ENCODE measurements at regions not wholly inside any gene's neighbourhood (a gene's known extent, or its start where the extent isn't known, plus 50 kb on each side); places are given as distances from the start of the nearest gene placed in this dataset.

- Histone ChIP-seq H3K79me2 (ENCODE audit: insufficient read depth, low read length) (no peaks in the 10 kb centered on the region), H3K9ac (ENCODE audit: insufficient read depth, low read depth, low read length) (no peak overlapping the region), H3K4me3 (replicated peaks in 1 of 3; ENCODE audit: insufficient read depth in 1 of 3, low read depth in 2 of 3, low read length in 3 of 3) (no peak overlapping the region), H2AFZ (ENCODE audit: low read length) (no peak overlapping the region), H3K27ac (ENCODE audit: extremely low read length, insufficient read depth, low read length) (no peak overlapping the region), H3K4me1 (ENCODE audit: insufficient read depth, low read length) (no peaks in the 10 kb centered on the region), H4K20me1 (ENCODE audit: insufficient read depth, low read length) (no peaks in the 10 kb centered on the region), H3K36me3 (replicated peaks in 1 of 2; ENCODE audit: control insufficient read depth in 1 of 2, insufficient read depth in 2 of 2, low read length in 2 of 2) (no peaks in the 10 kb centered on the region), H3K27me3 (ENCODE audit: control insufficient read depth in 1 of 2, insufficient read depth in 2 of 2, low read length in 2 of 2) (no peaks in the 10 kb centered on the region), H3K9me3 (ENCODE audit: low read length) (no peaks in the 10 kb centered on the region), H3K4me2 (ENCODE audit: low read depth, low read length) (no peak overlapping the region)
- in situ Hi-C loops (cut with HindIII; ENCODE audit: extremely low pct_ligation_motif_present, low pct_unique_long_range_greater_than_20kb): no loop called here
- intact Hi-C loops (cut with micrococcal nuclease; ENCODE audit: unreplicated experiment): no loop called here
- no peak for FAIRE-seq
- no TSS peak for BruUV-seq (replicated peaks)
- DNase-seq (ENCODE audit: low spot score): no peak
- ChIA-PET CTCF (ENCODE audit: low intra/inter-chr PET ratio, low total read pairs) (no interaction called here), POLR2A (no interaction called here)
- no peak for ATAC-seq
- TF ChIP-seq MED1 (CRISPR knock-in tag; IDR thresholded peaks at IDR 0.05) (no peak), STAG1 (CRISPR knock-in tag; IDR thresholded peaks at IDR 0.05) (no peak), REL (CRISPR knock-in tag; conservative IDR thresholded peaks at IDR 0.05) (no peak), ZNF496 (CRISPR knock-in tag; IDR thresholded peaks at IDR 0.05; ENCODE audit: insufficient replicate concordance) (no peak), TCF12 (IDR thresholded peaks at IDR 0.05) (no peak), TCF12 (CRISPR knock-in tag; IDR thresholded peaks at IDR 0.05) (no peak), PPARG (CRISPR knock-in tag; conservative IDR thresholded peaks at IDR 0.05) (no peak), ZNF878 (CRISPR knock-in tag; IDR thresholded peaks at IDR 0.05) (no peak), MAFK (conservative IDR thresholded peaks at IDR 0.05 in 1 of 2, IDR thresholded peaks at IDR 0.05 in 1 of 2; ENCODE audit: low read length in 2 of 2) (no peak), RBFOX2 (IDR thresholded peaks at IDR 0.05; ENCODE audit: low read depth, low read length) (no peak), ZFP91 (CRISPR knock-in tag; IDR thresholded peaks at IDR 0.05; ENCODE audit: borderline replicate concordance) (no peak), ZBTB39 (CRISPR knock-in tag; IDR thresholded peaks at IDR 0.05) (no peak), ZNF564 (CRISPR knock-in tag; IDR thresholded peaks at IDR 0.05) (no peak), HOXA5 (CRISPR knock-in tag; IDR thresholded peaks at IDR 0.05) (no peak), ZGPAT (CRISPR knock-in tag; IDR thresholded peaks at IDR 0.05) (no peak), POGZ (CRISPR knock-in tag; IDR thresholded peaks at IDR 0.05) (no peak)
- WGBS (ENCODE audit: low lambda C conversion rate): 4% methylated on average over 5 of the region's 5 CpGs
Observed at GRCh38 chr15:31606194-31606669, 279.6 kb downstream of the KLF13 start.

Data from HepG2 (cell line).